A549 (cell line): ENCODE measurements at regions not wholly inside any gene's neighbourhood (a gene's known extent, or its start where the extent isn't known, plus 50 kb on each side); places are given as distances from the start of the nearest gene placed in this dataset.

Source experiments
- ATAC-seq, 2 experiments: fragments of 200-7000 bp in 1 of 2; fragments of >200 bp in 1 of 2; cut with Nextera tagmentation in 1 of 2; cut with Tn5 transposase in 1 of 2; 3 replicates each; pipeline versions ENCODE4 v1.8.0 to v1.9.1; 2018 to 2020; ENCODE audit warnings: mild to moderate bottlenecking in 1 of 2, moderate library complexity in 1 of 2
- CTCF ChIA-PET: fragments of 300-600 bp; sonication (Branson Sonifier 250); formaldehyde crosslinking; extraction: SDS; loops from one replicate; lab custom pipeline; 2021; ENCODE audit warnings: antibody characterized with exemption, inconsistent platforms; lab: Yijun Ruan, JAX
- POLR2A ChIA-PET: fragments of 350-600 bp; formaldehyde crosslinking; extraction: SDS; loops from one replicate; lab custom pipeline; 2021; ENCODE audit warnings: antibody characterized with exemption, inconsistent platforms; lab: Yijun Ruan, JAX
- DNase-seq, 2 experiments: peaks; one replicate each; pipeline versions ENCODE4 v3.0.0 to v3.0.0-alpha.2; 2011 to 2016; ENCODE audit warnings: low read depth in 1 of 2, low spot score in 1 of 2
- FAIRE-seq: peaks from 2 replicates; lab custom pipeline; 2011; peaks lifted over from hg19 to GRCh38; lab: Jason Lieb, UNC
- H3K27ac ChIP-seq, 2 experiments: fragments of >200 bp; sonication (Bioruptor Twin); formaldehyde crosslinking; 3 replicates each; pipeline ENCODE4 v1.5.1; 2016 to 2017
- H3K4me1 ChIP-seq: fragments of >200 bp; sonication (Bioruptor Twin); formaldehyde crosslinking; 3 replicates; pipeline ENCODE4 v1.6.1; 2016
- H3K4me2 ChIP-seq: fragments of >200 bp; sonication (Bioruptor Twin); formaldehyde crosslinking; 3 replicates; pipeline ENCODE4 v1.6.1; 2016
- H3K4me3 ChIP-seq: fragments of >200 bp; sonication (Bioruptor Twin); formaldehyde crosslinking; 3 replicates; pipeline ENCODE4 v1.5.1; 2016
- H3K9me3 ChIP-seq: fragments of >200 bp; sonication (Bioruptor Twin); formaldehyde crosslinking; 3 replicates; pipeline ENCODE4 v1.6.1; 2016
- CBX2 ChIP-seq: fragments of 200-600 bp; sonication (generic); IDR thresholded peaks from 2 replicates; pipeline ENCODE4 v1.6.1; 2016; ENCODE audit warnings: low read depth, mild to moderate bottlenecking, borderline replicate concordance
- CHD2 ChIP-seq: fragments of 150-350 bp; IDR thresholded peaks from 2 replicates; pipeline ENCODE4 v1.6.1; 2014; ENCODE audit warnings: low read length; ENCODE audit not compliant: partially characterized antibody
- CHD4 ChIP-seq: fragments of 200-600 bp; sonication (generic); IDR thresholded peaks from 2 replicates; pipeline ENCODE4 v1.6.1; 2016; ENCODE audit warnings: antibody characterized with exemption, mild to moderate bottlenecking, borderline replicate concordance
- FOSB ChIP-seq: fragments of 250-450 bp; sonication (Bioruptor Pico); IDR thresholded peaks from 2 replicates; pipeline ENCODE4 v1.5.0; 2020; ENCODE audit warnings: mild to moderate bottlenecking, moderate library complexity
- GATA3 ChIP-seq: IDR thresholded peaks from 2 replicates; pipeline ENCODE4 v1.6.1; 2012; ENCODE audit warnings: borderline replicate concordance
- HDAC2 ChIP-seq: fragments of 200-600 bp; sonication (generic); IDR thresholded peaks from 2 replicates; pipeline ENCODE4 v1.6.1; 2016
- HOXA7 ChIP-seq: fragments of 250-450 bp; sonication (Bioruptor Pico); IDR thresholded peaks from 2 replicates; pipeline ENCODE4 v1.5.0; 2020; ENCODE audit warnings: mild to moderate bottlenecking, moderate library complexity
- JUN ChIP-seq, 2 experiments: fragments of >200 bp; sonication (Bioruptor Twin); formaldehyde crosslinking; IDR thresholded peaks; 2 replicates in 1 of 2; 3 replicates in 1 of 2; pipeline ENCODE4 v1.6.1; 2016 to 2017
- JUNB ChIP-seq: fragments of >200 bp; sonication (Bioruptor Twin); formaldehyde crosslinking; IDR thresholded peaks from 2 replicates; pipeline ENCODE4 v1.6.1; 2016
- KDM5A ChIP-seq: fragments of 200-600 bp; sonication (generic); IDR thresholded peaks from 2 replicates; pipeline ENCODE4 v1.6.1; 2016; ENCODE audit warnings: antibody characterized with exemption, mild to moderate bottlenecking
- MAFK ChIP-seq: fragments of 450-650 bp; IDR thresholded peaks from 2 replicates; pipeline ENCODE4 v1.6.1; 2014; ENCODE audit not compliant: partially characterized antibody
- MAZ ChIP-seq: fragments of 150-350 bp; IDR thresholded peaks from 2 replicates; pipeline ENCODE4 v1.6.1; 2014; ENCODE audit warnings: antibody characterized with exemption, low read depth, low read length, borderline replicate concordance
- MYC ChIP-seq: IDR thresholded peaks from 2 replicates; pipeline ENCODE4 v1.6.1; 2012; ENCODE audit warnings: mild to moderate bottlenecking, inconsistent platforms, low read length, improper control_type of control experiment, borderline replicate concordance
- NR3C1 ChIP-seq: fragments of >200 bp; sonication (Bioruptor Twin); formaldehyde crosslinking; IDR thresholded peaks from 3 replicates; pipeline ENCODE4 v1.6.1; 2017
- RARB ChIP-seq: fragments of 250-450 bp; sonication (Bioruptor Pico); IDR thresholded peaks from 2 replicates; pipeline ENCODE4 v1.8.0; 2021; ENCODE audit warnings: mild to moderate bottlenecking, moderate library complexity
- SMC3 ChIP-seq: fragments of >200 bp; sonication (Bioruptor Twin); formaldehyde crosslinking; IDR thresholded peaks from 3 replicates; pipeline ENCODE4 v1.6.1; 2018; ENCODE audit warnings: inconsistent platforms
- ZFP36 ChIP-seq: fragments of 450-650 bp; IDR thresholded peaks from 2 replicates; pipeline ENCODE4 v1.6.1; 2014; ENCODE audit warnings: borderline replicate concordance; ENCODE audit not compliant: partially characterized antibody
- ZSCAN20 ChIP-seq: fragments of 250-450 bp; sonication (Bioruptor Pico); IDR thresholded peaks from 2 replicates; pipeline ENCODE4 v1.8.0; 2022; ENCODE audit warnings: mild to moderate bottlenecking, moderate library complexity
- WGBS: methylation state at CpG from one replicate; pipeline ENCODE4 v1.1.6; 2017; ENCODE audit errors: missing lambda C conversion rate; 5-methylcytosine and 5-hydroxymethylcytosine counted together
- TF ChIP-seq, protein P1 (sequence below): IDR thresholded peaks from 2 replicates; pipeline ENCODE4 v1.6.1; 2012
- TF ChIP-seq, protein P2 (sequence below): fragments of 250-450 bp; sonication (Bioruptor Pico); IDR thresholded peaks from 2 replicates; pipeline ENCODE4 v1.5.0; 2020; ENCODE audit warnings: low read depth, mild to moderate bottlenecking, moderate library complexity
- TF ChIP-seq, protein P3 (sequence below): fragments of >200 bp; sonication (Bioruptor Twin); formaldehyde crosslinking; IDR thresholded peaks from 3 replicates; pipeline ENCODE4 v1.6.1; 2016
- TF ChIP-seq, protein P4 (sequence below): fragments of 200-600 bp; sonication (generic); IDR thresholded peaks from 2 replicates; pipeline ENCODE4 v1.6.1; 2016; ENCODE audit warnings: antibody characterized with exemption, mild to moderate bottlenecking, moderate library complexity
- TF ChIP-seq, protein P5 (sequence below): IDR thresholded peaks from 2 replicates; pipeline ENCODE4 v1.6.1; 2012
- TF ChIP-seq, protein P6 (sequence below): fragments of >200 bp; sonication (Bioruptor Twin); formaldehyde crosslinking; IDR thresholded peaks from 2 replicates; pipeline ENCODE4 v1.6.1; 2016
- TF ChIP-seq, protein P7 (sequence below): fragments of 150-350 bp; IDR thresholded peaks from 2 replicates; pipeline ENCODE4 v1.6.1; 2014; ENCODE audit warnings: low read depth, mild to moderate bottlenecking, low read length

DNA sequence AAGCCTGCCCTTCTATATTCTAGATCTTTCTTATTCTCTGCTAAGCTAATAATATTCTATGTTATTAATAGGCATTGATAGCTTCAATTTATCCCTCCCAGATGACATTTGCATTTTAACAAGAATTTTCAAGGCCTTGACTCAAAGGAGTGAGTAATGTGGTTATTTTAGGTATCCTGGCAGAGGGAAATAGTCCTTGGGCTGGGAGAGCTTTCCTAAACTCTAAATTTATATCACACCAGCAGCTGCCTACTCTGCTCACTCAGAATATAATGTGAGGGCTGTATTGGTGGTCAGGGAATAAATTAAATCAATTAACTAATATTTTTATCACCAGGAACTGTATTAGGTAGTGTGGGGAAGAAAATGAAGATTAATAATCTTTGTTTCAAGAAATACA lies 74.8 kb upstream of the ADAM23 start:
- DNase-seq (no peak), FAIRE-seq (no peak), ATAC-seq (no peak)
- Histone ChIP-seq H3K4me2 (no peak overlapping the region), H3K9me3 (peaks cover 4% of the 10 kb centered on the region; the same call in 1 of the 3 replicates), H3K27ac (no peak overlapping the region), H3K4me1 (no peaks in the 10 kb centered on the region), H3K4me3 (no peak overlapping the region)
- ChIA-PET CTCF (no interaction called here), POLR2A (no interaction called here)
- TF ChIP-seq ZSCAN20 (CRISPR knock-in tag) (no peak), JUN (IDR thresholded peaks at IDR 0.05) (no peak), MAZ (no peak), GATA3 (no peak), HDAC2 (no peak)
- TF ChIP-seq, protein P1, sequence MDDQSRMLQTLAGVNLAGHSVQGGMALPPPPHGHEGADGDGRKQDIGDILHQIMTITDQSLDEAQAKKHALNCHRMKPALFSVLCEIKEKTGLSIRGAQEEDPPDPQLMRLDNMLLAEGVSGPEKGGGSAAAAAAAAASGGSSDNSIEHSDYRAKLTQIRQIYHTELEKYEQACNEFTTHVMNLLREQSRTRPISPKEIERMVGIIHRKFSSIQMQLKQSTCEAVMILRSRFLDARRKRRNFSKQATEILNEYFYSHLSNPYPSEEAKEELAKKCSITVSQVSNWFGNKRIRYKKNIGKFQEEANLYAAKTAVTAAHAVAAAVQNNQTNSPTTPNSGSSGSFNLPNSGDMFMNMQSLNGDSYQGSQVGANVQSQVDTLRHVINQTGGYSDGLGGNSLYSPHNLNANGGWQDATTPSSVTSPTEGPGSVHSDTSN: no peak

DNA sequence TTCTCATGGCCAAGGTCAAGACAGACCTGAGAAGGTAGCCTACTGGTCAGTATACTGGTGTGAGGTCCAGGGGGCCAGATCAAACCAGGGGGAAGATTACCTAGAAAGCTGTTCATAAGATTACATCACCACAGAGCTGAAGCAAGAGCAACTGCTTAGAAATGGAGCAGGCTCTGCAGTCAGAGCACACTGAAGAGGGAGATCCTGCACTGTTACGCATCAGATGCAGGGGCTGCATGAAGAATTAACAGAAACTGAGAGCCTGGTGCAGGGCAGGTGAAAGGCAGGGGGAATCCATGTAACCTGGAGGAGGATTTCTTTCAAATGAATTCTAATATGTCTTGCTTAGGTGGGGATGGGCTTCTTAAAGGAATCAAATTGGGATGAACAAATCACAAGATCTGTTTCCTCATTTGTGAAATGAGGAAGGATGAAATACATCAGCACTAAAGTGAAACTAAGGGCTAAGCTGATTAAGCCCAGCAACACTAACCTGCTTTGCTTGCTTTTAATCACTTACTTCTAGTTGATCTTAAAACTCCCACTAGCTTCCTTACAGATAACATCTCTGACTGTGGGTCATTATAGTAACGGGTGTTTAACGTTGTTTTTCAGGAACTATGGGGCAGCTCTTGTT lies 74.3 kb upstream of the ADAM23 start:
- 24% methylated on average over 3 of the region's 3 CpGs for WGBS
- H3K4me3 ChIP-seq: no peak overlapping the region
- no peak; a peak in 1 of 6 replicates for ATAC-seq
- CTCF ChIA-PET: no interaction called here
- FAIRE-seq: no peak
- H3K27ac ChIP-seq: no peak overlapping the region
- no peaks in the 10 kb centered on the region for H3K4me1 ChIP-seq
- no peak overlapping the region for H3K4me2 ChIP-seq
- POLR2A ChIA-PET: no interaction called here
- peaks cover 4% of the 10 kb centered on the region; the same call in 1 of the 3 replicates for H3K9me3 ChIP-seq
- TF ChIP-seq ZFP36 (no peak), CBX2 (no peak), KDM5A (no peak), SMC3 (no peak), MAFK (no peak), ZSCAN20 (CRISPR knock-in tag) (no peak), MYC (no peak), GATA3 (no peak)
- TF ChIP-seq, protein P2, sequence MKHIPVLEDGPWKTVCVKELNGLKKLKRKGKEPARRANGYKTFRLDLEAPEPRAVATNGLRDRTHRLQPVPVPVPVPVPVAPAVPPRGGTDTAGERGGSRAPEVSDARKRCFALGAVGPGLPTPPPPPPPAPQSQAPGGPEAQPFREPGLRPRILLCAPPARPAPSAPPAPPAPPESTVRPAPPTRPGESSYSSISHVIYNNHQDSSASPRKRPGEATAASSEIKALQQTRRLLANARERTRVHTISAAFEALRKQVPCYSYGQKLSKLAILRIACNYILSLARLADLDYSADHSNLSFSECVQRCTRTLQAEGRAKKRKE (CRISPR knock-in tag): no peak
- TF ChIP-seq, protein P3, sequence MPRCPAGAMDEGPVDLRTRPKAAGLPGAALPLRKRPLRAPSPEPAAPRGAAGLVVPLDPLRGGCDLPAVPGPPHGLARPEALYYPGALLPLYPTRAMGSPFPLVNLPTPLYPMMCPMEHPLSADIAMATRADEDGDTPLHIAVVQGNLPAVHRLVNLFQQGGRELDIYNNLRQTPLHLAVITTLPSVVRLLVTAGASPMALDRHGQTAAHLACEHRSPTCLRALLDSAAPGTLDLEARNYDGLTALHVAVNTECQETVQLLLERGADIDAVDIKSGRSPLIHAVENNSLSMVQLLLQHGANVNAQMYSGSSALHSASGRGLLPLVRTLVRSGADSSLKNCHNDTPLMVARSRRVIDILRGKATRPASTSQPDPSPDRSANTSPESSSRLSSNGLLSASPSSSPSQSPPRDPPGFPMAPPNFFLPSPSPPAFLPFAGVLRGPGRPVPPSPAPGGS: no peak
- DNase-seq: no peak

DNA sequence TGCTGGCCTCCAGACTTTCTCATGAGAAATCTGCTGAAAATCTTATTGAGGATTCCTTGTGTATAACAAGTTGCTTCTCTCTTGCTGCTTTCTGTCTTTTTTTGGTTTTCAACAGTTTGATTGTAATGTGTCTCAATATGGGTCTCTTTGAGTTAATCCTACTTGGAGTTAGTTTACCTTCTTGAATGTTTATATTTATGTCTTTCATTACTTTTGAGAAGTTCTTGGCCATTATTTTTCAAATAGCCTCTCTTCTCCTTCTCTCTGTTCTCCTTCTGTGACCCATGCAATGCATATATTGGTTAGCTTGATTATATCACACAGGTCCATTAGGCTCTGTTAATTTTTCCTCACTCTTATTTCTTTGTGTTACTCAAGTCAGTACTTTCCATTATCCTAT lies 67.4 kb upstream of the ADAM23 start:
- no peak for ATAC-seq
- FAIRE-seq: no peak
- no peak overlapping the region for H3K27ac ChIP-seq
- no peak overlapping the region for H3K4me3 ChIP-seq
- ChIA-PET POLR2A (no interaction called here), CTCF (no interaction called here)
- peaks cover 7% of the 10 kb centered on the region; the same call in 1 of the 3 replicates for H3K9me3 ChIP-seq
- H3K4me2 ChIP-seq: no peak overlapping the region
- no peaks in the 10 kb centered on the region for H3K4me1 ChIP-seq
- DNase-seq: no peak
- TF ChIP-seq HOXA7 (no peak), RARB (CRISPR knock-in tag) (no peak), CHD2 (no peak), JUNB (no peak), CHD4 (no peak), CBX2 (no peak), MAZ (no peak), FOSB (CRISPR knock-in tag) (no peak), NR3C1 (no peak)
- TF ChIP-seq, protein P4, sequence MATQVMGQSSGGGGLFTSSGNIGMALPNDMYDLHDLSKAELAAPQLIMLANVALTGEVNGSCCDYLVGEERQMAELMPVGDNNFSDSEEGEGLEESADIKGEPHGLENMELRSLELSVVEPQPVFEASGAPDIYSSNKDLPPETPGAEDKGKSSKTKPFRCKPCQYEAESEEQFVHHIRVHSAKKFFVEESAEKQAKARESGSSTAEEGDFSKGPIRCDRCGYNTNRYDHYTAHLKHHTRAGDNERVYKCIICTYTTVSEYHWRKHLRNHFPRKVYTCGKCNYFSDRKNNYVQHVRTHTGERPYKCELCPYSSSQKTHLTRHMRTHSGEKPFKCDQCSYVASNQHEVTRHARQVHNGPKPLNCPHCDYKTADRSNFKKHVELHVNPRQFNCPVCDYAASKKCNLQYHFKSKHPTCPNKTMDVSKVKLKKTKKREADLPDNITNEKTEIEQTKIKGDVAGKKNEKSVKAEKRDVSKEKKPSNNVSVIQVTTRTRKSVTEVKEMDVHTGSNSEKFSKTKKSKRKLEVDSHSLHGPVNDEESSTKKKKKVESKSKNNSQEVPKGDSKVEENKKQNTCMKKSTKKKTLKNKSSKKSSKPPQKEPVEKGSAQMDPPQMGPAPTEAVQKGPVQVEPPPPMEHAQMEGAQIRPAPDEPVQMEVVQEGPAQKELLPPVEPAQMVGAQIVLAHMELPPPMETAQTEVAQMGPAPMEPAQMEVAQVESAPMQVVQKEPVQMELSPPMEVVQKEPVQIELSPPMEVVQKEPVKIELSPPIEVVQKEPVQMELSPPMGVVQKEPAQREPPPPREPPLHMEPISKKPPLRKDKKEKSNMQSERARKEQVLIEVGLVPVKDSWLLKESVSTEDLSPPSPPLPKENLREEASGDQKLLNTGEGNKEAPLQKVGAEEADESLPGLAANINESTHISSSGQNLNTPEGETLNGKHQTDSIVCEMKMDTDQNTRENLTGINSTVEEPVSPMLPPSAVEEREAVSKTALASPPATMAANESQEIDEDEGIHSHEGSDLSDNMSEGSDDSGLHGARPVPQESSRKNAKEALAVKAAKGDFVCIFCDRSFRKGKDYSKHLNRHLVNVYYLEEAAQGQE: no peak
- TF ChIP-seq, protein P5, sequence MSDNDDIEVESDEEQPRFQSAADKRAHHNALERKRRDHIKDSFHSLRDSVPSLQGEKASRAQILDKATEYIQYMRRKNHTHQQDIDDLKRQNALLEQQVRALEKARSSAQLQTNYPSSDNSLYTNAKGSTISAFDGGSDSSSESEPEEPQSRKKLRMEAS: no peak
- TF ChIP-seq, protein P6, sequence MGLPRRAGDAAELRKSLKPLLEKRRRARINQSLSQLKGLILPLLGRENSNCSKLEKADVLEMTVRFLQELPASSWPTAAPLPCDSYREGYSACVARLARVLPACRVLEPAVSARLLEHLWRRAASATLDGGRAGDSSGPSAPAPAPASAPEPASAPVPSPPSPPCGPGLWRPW: no peak
- TF ChIP-seq, protein P7, sequence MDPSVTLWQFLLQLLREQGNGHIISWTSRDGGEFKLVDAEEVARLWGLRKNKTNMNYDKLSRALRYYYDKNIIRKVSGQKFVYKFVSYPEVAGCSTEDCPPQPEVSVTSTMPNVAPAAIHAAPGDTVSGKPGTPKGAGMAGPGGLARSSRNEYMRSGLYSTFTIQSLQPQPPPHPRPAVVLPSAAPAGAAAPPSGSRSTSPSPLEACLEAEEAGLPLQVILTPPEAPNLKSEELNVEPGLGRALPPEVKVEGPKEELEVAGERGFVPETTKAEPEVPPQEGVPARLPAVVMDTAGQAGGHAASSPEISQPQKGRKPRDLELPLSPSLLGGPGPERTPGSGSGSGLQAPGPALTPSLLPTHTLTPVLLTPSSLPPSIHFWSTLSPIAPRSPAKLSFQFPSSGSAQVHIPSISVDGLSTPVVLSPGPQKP: no peak
- TF ChIP-seq, protein P2 (CRISPR knock-in tag): no peak
